Right ventricle myocardium superior (tissue), 1 donor: ENCODE measurements at regions not wholly inside any gene's neighbourhood (a gene's known extent, or its start where the extent isn't known, plus 50 kb on each side); places are given as distances from the start of the nearest gene placed in this dataset.

Experiments used
- ATAC-seq: fragments of 200-7000 bp; cut with Tn5 transposase; one replicate; pipeline ENCODE4 v1.9.1; 2020; ENCODE audit warnings: mild to moderate bottlenecking; ENCODE audit not compliant: poor library complexity
- DNase-seq: peaks from one replicate; pipeline ENCODE4 v3.0.0-alpha.2; 2020
- intact Hi-C: fragments of 100-400 bp; cut with DNase I; formaldehyde crosslinking; loops from one replicate; pipeline ENCODE4 v1.11.2; 2022
- donor health status: DM: no; HTN: yes; CAD: no; lungs with severe emphysema.

DNA sequence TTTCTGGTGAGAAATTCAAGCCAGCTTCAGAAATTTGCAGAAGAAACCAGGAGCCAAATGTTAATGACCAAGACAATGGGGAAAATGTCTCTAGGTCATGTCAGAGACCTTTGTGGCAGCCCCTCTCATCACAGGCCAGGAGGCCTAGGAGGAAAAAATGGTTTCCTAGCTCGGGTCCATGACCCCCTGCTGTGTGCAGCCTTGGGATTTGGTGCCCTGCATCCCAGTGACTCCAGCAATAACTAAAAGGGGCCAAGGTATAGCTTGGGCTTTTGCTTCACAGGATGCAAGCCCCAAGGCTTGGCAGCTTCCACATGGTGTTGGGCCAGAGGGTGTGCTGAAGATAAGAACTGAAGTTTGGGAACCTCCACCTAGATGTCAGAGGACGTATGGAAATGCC lies 814.7 kb upstream of the SLIT2 start:
- intact Hi-C loops, result no loop called here
- DNase-seq, result no peak
- no peak for ATAC-seq

DNA sequence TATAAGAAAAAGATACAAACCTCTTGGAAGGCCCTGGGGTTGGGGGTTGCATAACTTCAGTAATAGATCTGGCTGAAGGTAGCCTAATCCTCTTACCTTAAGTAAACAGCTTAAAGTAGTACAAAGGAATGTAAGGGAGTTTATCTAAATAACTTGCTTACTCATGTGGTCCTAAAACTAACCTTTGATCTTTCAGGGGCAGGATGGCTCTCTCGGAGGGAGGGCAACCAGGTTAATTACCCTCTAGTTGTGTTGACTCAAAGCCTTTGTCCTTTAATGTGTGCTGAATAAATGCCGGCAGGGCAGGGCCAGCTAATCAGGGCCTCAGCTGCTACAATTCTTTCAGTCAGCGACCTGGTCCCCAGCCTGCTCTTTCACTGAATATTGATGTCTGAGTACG lies 822.0 kb upstream of the SLIT2 start:
- no peak for DNase-seq
- intact Hi-C loops, result no loop called here
- ATAC-seq, result no peak

DNA sequence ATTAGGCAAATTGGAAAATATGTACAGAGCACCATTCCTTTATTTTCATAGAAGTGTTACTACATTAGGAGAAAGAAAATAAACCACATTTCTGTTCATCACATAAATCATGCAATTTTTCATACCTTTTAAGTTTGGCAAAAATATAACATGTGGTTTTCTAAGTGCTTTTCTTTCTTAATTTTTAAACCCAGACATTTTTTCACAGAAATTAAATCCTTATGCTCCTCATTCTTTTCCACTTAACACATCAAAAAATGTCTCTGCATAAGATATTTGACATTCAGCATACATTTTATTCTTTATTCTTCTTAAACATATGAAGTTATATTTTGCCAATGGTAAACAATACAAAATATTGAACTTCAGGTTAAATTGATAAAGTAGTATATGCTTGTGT lies 826.6 kb upstream of the SLIT2 start:
- DNase-seq (no peak), ATAC-seq (no peak)
- intact Hi-C loops, result no loop called here

DNA sequence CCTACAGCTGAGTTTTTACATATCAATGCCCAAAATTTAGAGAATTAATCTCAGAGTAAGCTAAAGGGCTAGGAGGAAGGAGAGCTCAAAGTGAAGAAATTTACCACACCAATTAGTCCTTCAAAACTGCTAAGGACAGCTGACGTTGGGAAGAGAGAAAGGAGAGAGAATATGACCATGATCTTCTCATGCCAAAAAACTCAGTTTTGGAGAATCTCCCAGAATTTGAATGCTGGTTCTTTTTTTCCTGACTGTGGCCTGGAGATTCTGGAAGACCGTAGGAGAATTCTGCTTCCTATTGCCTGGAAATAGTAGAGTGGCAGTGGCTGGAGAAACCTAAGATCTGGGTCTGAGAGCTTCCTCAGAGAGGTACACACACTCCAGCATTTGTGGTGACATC lies 834.4 kb upstream of the SLIT2 start:
- no peak for ATAC-seq
- no peak for DNase-seq
- intact Hi-C loops, result no loop called here

DNA sequence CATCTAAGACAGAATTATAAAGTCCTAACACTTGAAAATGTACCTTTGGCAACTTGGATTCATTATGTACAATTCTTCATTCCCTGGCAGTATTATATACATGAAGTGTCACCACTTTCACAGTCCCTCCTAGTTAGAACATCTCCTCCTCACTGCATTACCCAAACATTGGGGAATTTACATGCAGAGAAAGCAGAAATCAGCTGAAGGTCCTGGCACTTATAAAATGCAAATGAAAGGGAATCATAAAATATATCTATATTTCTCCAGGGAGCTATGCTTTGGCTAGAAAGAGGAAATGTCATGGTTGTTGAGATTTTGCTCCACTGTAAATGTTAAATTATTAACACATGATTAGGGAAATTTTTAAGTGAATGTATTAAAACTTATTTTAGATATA lies 835.6 kb upstream of the SLIT2 start:
- intact Hi-C loops, result no loop called here
- ATAC-seq, result no peak
- no peak for DNase-seq

DNA sequence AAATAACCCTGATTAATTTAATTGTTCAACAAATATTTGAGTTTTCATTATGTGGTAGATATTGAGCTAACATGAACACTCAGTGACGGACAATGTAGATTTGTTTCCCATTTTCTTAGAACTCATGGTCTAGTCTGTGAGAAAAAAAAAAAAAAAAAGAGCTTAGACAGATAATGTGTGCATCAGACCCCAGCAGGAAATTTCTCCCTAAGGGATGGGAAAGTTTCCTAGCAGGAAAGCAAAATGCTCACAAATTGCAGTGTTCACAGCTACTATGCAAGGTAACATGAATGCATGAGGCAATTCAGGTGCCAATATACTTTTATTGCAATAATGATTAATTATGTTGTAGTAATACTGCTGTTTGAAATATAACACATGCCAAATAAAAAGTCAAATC lies 843.2 kb upstream of the SLIT2 start:
- intact Hi-C loops, result no loop called here
- no peak for ATAC-seq
- DNase-seq, result no peak

DNA sequence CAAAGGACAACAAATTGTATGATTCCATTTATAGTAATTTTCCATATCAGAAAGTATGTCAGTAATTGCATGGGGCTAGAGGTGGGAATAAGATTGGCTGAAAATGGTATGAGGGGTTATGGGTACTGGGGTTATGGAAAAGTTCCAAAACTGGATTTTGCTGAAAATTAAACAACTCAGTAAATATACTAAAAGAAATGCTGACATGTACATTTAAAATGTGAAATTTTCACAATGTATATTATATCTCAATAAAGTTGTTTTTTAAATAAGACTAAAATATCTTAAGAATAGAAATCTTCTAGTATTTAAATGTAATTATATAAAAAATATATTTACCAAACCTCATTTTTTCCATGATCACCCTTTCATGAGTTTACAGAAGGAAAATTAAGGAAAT lies 844.9 kb upstream of the SLIT2 start:
- ATAC-seq (no peak), DNase-seq (no peak)
- intact Hi-C loops, result no loop called here

DNA sequence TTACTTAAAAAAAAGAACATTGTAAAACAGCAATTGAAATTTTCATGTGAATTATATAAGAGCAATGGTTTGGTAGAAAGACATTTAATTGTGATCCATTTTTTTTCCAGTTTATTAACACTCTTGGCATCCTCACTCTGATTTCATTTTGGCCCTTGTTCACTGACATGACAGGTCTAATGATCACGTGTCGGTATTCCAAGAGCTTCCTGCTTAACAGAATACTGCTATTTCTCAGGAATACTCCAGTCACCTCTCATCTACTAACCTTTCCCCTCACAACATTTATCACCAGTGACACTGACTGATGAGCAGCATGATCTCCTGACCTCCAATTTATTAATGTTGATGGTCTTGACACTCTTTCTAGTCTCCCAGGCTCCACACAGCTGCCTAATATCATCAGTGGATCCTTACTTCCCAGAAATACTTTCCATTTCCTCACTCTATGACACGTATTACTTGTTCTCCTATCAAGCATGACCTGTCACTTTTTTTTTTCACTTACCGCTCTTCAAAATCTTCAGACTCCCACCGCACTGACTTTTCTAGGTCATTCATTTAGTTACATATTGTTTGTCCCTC lies 847.8 kb upstream of the SLIT2 start:
- no peak for ATAC-seq
- no peak for DNase-seq
- intact Hi-C loops, result no loop called here

DNA sequence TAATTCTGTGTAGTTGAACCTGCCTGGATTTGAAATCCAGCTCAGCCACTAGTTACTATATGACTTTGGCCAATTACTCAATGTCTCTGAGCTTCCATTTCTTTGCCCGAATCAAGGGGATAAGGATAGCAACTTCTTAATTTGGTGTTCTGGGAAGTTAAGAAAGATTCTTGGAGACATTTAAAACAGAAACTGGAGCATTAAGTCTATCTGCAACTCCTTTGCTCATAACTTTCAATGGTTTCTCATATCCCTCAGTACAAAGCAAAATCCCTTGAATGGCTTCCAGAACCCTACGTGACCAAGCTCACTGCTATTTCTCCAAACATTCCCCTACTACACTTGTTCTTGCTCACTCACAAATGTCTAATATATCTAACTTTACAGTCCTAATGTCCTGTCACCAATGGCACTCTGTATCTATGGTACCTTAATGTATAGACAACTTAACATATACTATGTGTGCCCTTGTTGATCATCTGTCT lies 849.1 kb upstream of the SLIT2 start:
- DNase-seq (no peak), ATAC-seq (no peak)
- intact Hi-C loops, result no loop called here

DNA sequence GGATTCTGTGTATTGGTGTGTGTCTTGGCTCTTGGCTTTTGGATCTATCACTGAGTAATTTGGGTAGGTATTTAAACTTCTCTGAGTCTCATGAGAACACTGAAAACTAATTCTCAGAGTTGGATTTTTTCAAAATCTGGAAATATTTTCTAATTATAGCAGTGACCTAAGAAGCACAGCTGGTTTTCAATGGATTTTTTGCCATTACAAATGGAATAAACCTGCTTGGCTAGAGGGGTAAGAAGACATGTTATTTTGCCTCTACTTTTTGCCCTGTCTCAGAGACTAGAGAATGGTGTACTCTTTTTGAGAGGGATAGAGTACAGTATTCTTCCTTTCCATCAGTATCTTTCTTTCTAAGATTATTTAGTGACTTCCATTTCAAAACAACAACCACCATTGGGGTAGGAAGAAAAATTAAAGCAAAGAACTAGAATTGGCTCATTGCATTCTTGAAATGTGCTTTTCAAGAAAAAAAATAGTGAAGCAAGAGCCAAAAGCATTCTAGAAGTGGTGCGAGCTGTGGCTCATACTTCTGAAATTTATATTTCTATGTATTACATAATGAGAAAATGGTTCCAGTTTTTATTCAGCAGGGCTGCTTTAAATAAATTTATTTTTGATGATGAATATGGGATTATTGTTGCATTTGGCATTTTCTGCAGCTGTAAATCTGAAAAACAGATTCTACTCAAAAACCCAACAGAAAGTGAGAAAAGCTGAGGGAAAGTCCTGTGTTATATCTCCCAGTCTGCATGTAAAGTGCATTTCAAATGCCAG lies 850.2 kb upstream of the SLIT2 start:
- intact Hi-C loops, result no loop called here
- DNase-seq, result no peak
- ATAC-seq, result no peak

DNA sequence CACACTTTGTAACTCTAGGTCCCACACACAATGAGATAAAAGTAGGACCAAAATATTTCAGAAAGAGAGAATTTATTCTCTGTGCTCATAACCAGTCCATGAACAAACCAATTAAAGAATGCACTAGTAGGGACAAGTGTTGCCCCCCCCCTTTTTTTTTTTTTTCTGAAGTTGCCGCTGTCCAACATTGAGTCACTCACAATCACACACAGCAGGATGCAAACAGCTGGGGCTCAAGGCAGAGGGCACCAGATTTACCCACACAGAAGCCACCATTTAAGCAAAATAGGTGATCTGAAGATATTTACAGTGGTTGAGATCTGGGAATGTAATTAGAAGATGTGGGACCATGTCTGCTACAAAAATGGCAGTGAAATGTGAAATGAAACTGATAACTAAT lies 850.9 kb upstream of the SLIT2 start:
- intact Hi-C loops, result no loop called here
- DNase-seq (no peak), ATAC-seq (no peak)

DNA sequence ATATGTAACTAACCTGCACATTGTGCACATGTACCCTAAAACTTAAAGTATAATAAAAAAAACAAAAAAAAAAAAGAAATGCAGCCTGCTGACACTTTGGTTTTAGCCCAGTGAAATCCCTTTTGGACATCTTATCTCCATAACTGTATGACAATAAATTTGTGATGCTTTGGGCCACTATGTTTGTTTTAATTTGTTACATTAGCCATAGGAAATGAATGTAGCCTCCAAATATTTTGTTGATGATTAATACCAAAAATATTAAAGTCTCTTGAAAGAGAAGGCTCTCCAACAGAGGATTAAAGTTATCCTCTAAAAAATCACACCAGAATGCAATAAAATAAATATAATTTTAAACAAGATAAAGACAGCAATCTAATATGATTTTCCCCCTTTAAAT lies 852.7 kb upstream of the SLIT2 start:
- DNase-seq (no peak), ATAC-seq (no peak)
- intact Hi-C loops, result no loop called here

DNA sequence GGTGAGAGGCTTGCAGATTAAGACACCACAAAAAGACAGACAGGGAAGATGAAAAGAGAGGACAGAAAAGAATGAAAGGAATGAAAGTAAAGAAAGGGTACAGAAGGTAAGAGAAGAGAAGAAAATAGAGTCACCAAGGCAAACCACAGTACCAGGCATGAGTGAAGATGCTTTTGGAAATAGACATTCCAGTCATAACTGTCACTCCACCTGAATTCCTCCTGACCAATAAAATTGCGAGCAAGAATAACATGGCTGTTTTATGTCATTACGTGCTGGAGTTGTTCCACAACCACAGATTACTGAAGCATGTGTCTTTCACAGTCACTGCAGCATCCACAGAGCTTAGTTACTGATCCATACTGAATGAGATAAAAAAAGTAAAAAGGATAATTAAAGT lies 864.9 kb upstream of the SLIT2 start:
- ATAC-seq (no peak), DNase-seq (no peak)
- intact Hi-C loops, result no loop called here

DNA sequence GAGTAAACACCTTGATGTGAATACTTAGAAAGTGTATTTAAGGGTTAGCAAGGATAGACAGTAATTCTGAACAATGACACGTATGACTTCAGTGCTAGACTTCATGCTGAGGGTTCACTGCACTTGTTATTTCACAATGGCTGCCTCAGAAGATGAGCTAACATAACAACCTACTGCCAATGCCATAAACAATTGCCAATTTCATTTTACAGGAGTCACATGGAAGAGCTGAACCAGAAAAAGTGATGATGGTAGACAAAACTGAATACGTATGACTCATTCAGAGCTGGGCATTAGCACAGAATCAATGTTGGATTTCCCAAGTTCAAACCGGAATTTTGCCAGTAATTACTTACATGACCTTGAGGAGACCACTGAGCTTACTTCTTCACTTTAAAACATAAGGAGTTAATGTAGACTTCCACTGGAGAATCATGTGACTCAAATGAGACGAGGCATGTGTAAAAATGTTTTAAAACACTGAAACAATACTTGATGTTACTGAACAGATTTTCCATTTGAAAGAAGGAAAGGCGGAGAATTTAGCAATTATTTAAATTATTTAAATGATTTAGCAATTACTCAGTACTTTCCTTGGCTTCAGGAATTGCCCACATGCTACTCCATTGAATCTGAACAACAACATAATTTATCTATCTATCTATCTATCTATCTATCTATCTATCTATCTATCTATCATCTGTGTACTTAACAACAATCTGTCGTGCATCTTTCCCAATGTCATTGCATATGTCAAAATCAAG lies 868.5 kb upstream of the SLIT2 start:
- ATAC-seq (no peak), DNase-seq (no peak)
- intact Hi-C loops, result no loop called here

DNA sequence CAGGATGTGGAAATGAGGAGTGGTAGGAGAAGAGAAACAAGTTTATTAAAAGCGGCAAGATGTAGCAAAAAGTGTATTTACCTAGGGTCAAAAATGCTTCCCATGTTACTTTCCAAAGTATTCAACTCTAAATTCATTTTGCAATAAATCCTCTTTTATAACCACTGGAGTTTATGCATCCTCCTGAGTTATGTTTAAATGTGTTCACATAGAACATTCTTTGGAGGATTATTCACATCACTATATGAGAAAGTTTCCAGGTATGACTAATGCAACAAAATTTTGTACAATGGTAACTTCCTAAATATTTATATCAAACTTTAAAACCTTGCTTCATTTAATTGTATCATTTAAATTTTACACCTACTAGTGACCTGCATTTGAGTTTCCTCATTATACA lies 870.6 kb upstream of the SLIT2 start:
- DNase-seq (no peak), ATAC-seq (no peak)
- intact Hi-C loops, result no loop called here

DNA sequence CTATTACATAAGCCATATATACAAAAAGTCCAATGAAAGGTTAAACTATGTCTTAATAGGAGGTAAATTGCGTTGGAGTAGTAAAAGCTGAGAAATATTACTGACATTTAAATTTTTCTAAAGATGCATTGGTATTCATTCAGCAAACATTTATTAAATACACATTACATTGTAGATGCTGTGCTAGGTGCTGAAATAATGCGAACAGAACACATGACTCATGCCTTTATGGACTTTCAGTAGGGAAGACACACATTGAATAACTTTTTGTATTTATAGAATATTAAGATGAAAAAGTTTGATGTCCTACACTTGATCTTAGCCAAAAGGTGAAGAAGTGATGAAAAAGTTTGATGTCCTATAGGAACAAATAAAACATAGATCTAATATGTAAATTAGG lies 871.1 kb upstream of the SLIT2 start:
- intact Hi-C loops, result no loop called here
- ATAC-seq (no peak), DNase-seq (no peak)

DNA sequence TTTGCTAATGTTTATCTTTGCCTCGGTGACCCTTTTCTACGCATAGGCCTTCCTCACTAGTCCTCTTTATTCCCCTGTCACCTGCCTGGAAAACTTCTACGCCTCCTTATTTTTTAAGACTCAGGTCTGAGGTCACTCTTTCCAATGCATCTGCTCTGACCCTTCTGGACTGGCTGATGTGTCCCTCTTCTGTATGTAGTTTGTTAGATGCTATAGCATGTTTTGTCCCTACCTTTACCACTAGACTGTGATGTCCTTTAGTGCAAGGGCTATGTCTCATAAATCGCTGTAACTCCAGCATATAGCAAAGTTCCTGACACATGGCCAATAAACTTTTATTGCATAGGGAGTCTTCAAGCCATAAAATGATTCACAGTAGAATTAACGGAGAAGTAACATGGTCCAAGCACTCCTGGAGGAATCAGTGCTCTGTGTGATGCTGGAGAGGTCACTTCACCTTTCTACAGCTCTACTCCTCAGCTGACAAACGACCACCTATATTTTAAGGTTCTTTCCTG lies 872.5 kb upstream of the SLIT2 start:
- ATAC-seq, result no peak

DNA sequence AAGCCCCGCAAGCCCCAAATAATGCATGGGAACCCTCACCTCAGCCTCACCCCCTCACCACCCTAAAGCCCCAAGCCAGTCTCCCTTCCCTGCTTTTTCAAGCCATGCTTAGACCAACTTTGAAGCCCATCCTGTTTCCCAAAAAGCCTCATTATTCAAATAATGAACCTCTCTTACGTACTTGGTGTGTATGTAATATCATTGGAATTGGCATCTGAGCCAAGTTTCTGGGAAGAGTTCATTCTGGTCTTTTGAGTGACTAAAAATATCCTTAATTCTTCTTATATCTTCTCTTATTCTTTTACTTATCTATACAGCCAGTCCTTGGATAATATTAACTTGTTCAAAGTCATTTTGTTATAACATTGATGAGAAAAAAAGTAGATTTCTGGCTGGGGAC lies 875.8 kb upstream of the SLIT2 start:
- intact Hi-C loops, result no loop called here
- DNase-seq (no peak), ATAC-seq (no peak)

More for the DNA sequence above, 872.5 kb upstream of the SLIT2 start:
- no peak for DNase-seq
- intact Hi-C loops, result no loop called here

DNA sequence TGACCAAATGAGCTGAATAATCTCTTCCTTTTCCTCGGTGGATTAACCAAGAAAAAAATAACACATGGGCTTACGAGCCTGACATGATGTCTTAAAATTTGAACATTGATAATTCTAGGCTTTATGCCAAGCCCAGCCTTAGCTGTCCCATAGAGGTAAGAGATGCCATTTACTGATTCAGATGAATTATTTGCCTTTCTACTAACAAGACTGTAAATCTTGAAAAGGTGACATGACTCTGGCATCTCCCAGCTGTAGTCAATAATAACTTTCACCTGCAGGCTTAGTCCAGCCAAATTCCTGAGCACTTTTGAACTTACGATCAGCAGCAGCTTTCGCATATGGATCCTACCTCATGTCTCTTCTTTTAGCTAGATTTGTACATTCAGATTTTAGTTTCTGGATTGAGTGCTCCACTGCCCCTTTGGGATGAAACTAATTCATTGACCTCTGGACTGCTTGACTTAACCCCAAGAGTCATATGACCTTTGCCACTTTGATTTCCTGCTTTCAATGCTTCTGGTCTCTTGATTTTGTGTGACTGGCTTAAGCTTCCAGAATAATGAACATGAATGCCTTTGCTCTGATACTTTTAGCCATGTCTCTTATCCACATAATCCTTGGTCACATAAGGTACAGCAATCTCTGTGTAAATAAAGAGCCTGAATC lies 876.4 kb upstream of the SLIT2 start:
- DNase-seq, result no peak
- no peak for ATAC-seq
- intact Hi-C loops, result no loop called here
